VCaP (cell line): ENCODE measurements at regions not wholly inside any gene's neighbourhood (a gene's known extent, or its start where the extent isn't known, plus 50 kb on each side); places are given as distances from the start of the nearest gene placed in this dataset.
"Not testable (repeated sequence)": the region's sequence is repeated elsewhere in the genome, so short reads cannot be mapped to it uniquely, and the experiment has no call there.

Source experiments
- H3K27ac ChIP-seq: fragments of 450-650 bp; 2 replicates; pipeline ENCODE4 v1.5.1; 2017
- TF ChIP-seq, protein P1 (sequence below): fragments of 450-650 bp; conservative IDR thresholded peaks from 2 replicates; pipeline ENCODE4 v1.5.1; 2017; ENCODE audit warnings: mild to moderate bottlenecking, moderate library complexity

- no peak overlapping the region for H3K27ac ChIP-seq
- TF ChIP-seq, protein P1, sequence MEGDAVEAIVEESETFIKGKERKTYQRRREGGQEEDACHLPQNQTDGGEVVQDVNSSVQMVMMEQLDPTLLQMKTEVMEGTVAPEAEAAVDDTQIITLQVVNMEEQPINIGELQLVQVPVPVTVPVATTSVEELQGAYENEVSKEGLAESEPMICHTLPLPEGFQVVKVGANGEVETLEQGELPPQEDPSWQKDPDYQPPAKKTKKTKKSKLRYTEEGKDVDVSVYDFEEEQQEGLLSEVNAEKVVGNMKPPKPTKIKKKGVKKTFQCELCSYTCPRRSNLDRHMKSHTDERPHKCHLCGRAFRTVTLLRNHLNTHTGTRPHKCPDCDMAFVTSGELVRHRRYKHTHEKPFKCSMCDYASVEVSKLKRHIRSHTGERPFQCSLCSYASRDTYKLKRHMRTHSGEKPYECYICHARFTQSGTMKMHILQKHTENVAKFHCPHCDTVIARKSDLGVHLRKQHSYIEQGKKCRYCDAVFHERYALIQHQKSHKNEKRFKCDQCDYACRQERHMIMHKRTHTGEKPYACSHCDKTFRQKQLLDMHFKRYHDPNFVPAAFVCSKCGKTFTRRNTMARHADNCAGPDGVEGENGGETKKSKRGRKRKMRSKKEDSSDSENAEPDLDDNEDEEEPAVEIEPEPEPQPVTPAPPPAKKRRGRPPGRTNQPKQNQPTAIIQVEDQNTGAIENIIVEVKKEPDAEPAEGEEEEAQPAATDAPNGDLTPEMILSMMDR: no peak
Measured at GRCh38 chr5:32534041-32534440, 51.3 kb upstream of the SUB1 start.

DNA sequence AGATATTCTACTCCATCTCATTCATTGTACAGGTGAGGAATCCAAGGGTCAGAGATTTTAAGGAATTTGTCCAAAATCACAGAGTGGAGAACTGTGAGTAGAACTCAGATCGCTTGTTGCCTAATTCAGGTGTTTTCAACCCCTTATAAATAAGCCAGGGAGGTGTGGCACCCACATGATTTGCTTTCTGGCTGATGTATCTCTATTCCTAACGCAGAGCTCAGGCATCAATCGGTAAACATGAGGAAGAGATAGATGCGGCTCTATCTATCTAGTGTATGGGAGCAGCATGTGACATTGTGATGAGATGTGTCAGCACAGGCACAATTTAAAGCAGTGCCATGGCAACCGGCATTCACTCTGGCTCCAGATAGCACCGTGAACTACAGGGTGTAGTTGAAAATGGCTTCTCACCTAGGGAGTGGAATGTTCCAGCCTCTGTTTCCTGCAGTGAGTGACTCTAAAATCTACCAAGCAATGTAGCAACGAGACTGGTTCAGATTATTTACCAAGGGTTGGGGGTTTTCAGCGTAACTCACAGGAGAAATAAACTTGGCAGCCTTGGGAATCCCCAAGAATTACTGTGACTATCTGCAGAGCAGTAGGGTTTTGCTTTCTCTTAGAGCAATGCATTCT is 53.4 kb upstream of the SUB1 start:
- no peak overlapping the region for H3K27ac ChIP-seq
- TF ChIP-seq, protein P1: no peak

GRCh38 chr5:32527321-32527720 is 58.0 kb upstream of the SUB1 start:
- H3K27ac ChIP-seq: not testable (repeated sequence)

GRCh38 chr5:32526810-32527209 is 58.5 kb upstream of the SUB1 start:
- TF ChIP-seq, protein P1: no peak
- no peak overlapping the region for H3K27ac ChIP-seq

GRCh38 chr5:32523625-32524024 is 61.7 kb upstream of the SUB1 start:
- H3K27ac ChIP-seq: no peak overlapping the region
- TF ChIP-seq, protein P1: peak; percentile 34; the same call in 1 of the 2 replicates

DNA sequence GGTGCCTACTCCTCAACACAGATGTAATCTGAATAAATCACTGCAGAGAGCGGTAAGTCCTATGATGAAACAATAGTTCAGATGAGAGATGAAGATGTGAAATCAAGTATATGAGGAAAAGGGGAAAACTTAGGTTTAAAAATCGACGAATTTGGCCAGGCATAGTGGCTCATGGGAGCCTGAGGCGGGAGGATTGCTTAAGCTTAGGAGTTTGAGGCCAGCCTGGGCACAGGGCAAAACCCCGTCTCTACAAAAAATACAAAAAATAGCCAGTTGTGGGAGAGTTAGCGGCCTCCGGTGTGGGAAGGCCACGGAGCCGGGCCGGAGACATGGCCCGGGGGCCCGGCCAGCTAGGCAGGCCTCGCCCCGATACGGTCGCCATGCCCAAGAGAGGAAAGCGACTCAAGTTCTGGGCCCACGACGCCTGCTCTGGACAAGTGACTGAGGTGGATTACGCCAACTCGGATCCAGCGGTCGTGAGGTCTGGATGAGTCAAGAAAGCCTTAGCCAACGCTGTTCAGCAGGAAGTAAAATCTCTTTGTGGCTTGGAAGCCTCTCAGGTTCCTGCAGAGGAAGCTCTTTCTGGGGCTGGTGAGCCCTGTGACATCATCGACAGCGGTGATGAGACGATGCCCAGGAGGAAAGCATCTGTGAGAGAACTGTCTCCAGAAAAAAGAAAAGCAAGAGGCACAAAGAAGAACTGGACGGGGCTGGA is 62.8 kb upstream of the SUB1 start:
- TF ChIP-seq, protein P1: no peak
- H3K27ac ChIP-seq: no peak overlapping the region

GRCh38 chr5:32521481-32521880 is 63.9 kb upstream of the SUB1 start:
- no peak overlapping the region for H3K27ac ChIP-seq
- TF ChIP-seq, protein P1: no peak

- TF ChIP-seq, protein P1: no peak
- no peak overlapping the region for H3K27ac ChIP-seq
Measured at GRCh38 chr5:32520972-32521371, 64.4 kb upstream of the SUB1 start.
